ENCODE measurements at regions not wholly inside any gene's neighbourhood (a gene's known extent, or its start where the extent isn't known, plus 50 kb on each side); places are given as distances from the start of the nearest gene placed in this dataset.
A peak's percentile ranks its signal among the peaks of the same experiment; 100 is the strongest.
"Not testable (repeated sequence)": the region's sequence is repeated elsewhere in the genome, so short reads cannot be mapped to it uniquely, and the experiment has no call there.

DNA sequence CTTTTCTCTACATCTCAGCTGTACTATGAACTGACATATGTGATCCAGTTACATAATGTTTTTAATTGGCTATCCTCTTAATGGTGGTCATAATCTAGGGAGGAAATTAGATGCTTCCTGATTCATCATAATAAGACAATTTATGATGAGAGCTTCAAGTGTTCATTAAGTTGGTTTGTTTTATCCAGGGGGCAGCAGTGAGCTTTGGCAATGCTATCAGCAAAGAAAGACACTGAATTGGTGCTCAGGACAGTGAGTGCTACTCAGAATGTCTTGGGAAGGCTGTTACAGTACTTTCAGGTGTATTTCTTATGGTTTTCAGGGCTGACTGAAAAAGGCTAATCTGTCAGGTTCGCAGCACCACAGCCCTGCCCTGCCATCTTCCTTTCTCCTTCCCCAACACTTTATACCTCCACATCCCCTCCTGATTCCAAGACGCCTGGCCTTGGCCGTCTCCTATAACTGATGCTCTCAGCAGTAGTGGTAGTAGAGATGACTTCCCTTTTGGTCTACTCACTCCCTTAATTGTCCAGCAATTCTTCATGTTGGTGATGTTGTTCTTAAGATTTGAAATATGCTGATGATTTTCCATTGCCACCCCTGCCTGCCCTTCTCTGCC is 67.0 kb upstream of the TNFAIP3 start:
- no peak for TF ChIP-seq GATA1 (IDR thresholded peaks at IDR 0.05; ENCODE audit: low read depth, low read length)
- TF ChIP-seq POLR2A (IDR thresholded peaks at IDR 0.05; ENCODE audit: low read length), result no peak
- DNase-seq, result peak; percentile 74 to 86

GRCh38 chr6:137800762-137801161 is 66.3 kb upstream of the TNFAIP3 start:
- TF ChIP-seq POLR2A (IDR thresholded peaks at IDR 0.05; ENCODE audit: low read length), result no peak
- TF ChIP-seq GATA1 (IDR thresholded peaks at IDR 0.05; ENCODE audit: low read depth, low read length), result no peak
- DNase-seq, result no peak

DNA sequence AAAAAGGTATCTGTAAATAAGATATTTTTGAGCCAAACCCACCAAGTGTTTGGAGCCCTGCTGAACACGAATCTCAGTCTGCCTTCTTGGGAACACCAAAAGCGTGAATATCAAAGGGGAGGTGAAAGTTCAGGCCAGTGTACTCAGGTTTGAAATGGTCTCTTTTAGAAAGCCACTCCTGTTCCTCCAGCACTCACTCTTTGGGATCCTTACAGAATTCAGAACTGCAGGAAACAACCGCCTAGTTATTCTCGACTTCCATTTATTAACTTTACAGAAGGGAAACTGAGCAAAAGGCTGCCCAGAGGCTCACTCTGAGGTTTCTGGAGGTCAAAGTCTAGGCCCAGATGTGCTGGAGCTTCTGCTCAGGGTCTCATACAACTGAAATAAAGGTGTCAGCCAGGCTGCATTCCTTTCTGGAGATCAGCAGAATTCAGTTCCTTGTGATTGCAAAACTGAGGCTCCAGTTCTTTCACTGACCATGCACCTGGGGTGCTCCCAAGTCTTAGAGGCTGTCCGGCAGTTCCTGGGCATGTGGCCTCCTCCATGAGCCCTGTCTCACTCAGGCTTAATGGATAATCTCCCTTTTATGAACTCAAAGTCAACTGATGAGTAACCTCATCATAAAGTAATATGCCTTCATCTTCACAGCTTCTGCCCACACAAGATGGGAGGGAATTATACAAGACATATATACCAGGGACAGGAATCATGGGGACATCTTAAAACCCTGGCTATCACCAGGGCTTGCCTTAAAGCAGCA is 65.5 kb upstream of the TNFAIP3 start:
- TF ChIP-seq GATA1 (IDR thresholded peaks at IDR 0.05; ENCODE audit: low read depth, low read length) (no peak), POLR2A (IDR thresholded peaks at IDR 0.05; ENCODE audit: low read length) (no peak)
- no peak for DNase-seq

DNA sequence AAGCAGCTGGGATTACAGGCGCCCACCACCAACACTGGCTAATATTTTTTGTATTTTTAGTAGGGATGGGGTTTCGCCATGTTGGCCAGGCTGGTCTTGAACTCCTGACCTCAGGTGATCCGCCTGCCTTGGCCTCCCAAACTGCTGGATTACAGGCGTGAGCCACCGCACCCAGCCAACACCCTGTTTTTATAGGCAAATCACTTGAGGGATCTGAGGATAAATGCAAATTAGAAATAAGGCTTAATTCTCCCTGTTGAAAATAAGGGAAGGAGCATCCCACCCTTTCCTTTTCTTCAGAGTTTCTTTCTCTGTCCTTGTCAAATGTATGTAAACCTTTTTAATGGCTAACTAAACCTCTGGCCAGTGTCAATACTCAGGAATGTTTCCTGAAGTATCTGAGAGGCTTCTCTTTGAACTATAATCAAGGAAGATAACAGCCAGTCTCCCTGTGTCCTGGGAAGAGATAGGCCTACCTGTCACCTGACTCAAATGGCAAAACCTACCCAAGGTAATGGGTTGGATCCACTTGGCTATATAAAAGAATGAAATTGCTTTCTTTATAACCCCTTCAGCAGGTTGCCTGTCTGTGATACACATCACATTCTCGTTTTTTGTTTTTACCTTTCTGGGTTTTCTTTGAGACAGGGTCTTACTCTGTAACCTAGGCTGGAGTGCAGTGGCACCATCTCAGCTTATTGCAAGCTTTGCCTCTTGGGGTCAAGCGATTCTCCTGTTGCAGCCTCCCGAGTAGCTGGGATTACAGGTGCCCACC is 64.5 kb upstream of the TNFAIP3 start:
- TF ChIP-seq POLR2A (IDR thresholded peaks at IDR 0.05; ENCODE audit: low read length), result no peak
- no peak for TF ChIP-seq GATA1 (IDR thresholded peaks at IDR 0.05; ENCODE audit: low read depth, low read length)
- no peak for DNase-seq

DNA sequence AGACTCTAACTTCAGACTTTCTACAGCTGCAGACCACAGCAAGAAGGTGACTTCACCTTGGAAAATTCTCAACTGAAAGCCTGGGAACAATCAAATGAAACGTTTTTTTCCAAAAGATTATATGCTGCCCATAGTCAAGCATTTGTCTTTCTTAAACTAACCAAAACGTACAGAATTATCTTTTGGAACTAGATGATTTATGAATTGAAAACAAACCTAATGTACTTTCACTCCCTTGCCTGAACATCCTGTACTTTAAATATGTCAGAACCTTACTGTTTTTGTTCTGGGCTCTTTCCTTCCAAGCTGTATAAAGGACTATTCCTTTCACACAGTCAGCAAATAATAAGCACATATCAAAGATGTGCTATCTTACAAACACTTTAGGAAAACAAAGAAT is 62.4 kb upstream of the TNFAIP3 start:
- no peak for TF ChIP-seq GATA1 (IDR thresholded peaks at IDR 0.05; ENCODE audit: low read depth, low read length)
- no peak for TF ChIP-seq POLR2A (IDR thresholded peaks at IDR 0.05; ENCODE audit: low read length)
- no peak for DNase-seq

GRCh38 chr6:137805622-137806021 is 61.4 kb upstream of the TNFAIP3 start:
- DNase-seq, result no peak
- no peak for TF ChIP-seq POLR2A (IDR thresholded peaks at IDR 0.05; ENCODE audit: low read length)

GRCh38 chr6:137806914-137807682 is 60.0 kb upstream of the TNFAIP3 start:
- TF ChIP-seq GATA1 (IDR thresholded peaks at IDR 0.05; ENCODE audit: low read depth, low read length) (no peak), POLR2A (IDR thresholded peaks at IDR 0.05; ENCODE audit: low read length) (no peak)

DNA sequence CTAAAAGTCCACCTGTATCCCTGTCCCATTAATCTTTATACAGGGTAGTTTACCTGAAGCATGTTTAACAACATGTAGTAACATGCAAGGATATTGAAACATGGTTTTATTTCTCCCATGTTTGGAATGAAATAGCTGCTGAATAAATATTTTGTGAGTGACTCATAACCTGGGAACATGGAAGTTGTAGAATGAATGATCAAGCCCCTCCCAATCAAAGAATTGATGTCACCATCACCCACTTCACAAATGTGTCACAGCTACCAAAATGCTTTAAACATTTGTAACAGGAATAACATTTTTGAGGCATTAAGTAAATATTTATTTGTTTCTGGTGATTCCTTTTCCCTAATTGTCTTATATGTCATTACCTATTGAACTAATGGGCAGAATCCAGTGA is 58.9 kb upstream of the TNFAIP3 start:
- TF ChIP-seq GATA1 (IDR thresholded peaks at IDR 0.05; ENCODE audit: low read depth, low read length), result no peak
- TF ChIP-seq POLR2A (IDR thresholded peaks at IDR 0.05; ENCODE audit: low read length), result no peak
- no peak for DNase-seq

More at GRCh38 chr6:137806914-137807682, 60.0 kb upstream of the TNFAIP3 start:
- DNase-seq, result no peak

GRCh38 chr6:137808836-137809315 is 58.2 kb upstream of the TNFAIP3 start:
- DNase-seq, result no peak
- TF ChIP-seq POLR2A (IDR thresholded peaks at IDR 0.05; ENCODE audit: low read length) (no peak), GATA1 (IDR thresholded peaks at IDR 0.05; ENCODE audit: low read depth, low read length) (no peak)

- not testable (repeated sequence) for DNase-seq
Observed at GRCh38 chr6:137809895-137810553, 57.0 kb upstream of the TNFAIP3 start.

GRCh38 chr6:137810554-137811120 is 56.4 kb upstream of the TNFAIP3 start:
- no peak for DNase-seq
- no peak for TF ChIP-seq POLR2A (IDR thresholded peaks at IDR 0.05; ENCODE audit: low read length)
- no peak for TF ChIP-seq GATA1 (IDR thresholded peaks at IDR 0.05; ENCODE audit: low read depth, low read length)

DNA sequence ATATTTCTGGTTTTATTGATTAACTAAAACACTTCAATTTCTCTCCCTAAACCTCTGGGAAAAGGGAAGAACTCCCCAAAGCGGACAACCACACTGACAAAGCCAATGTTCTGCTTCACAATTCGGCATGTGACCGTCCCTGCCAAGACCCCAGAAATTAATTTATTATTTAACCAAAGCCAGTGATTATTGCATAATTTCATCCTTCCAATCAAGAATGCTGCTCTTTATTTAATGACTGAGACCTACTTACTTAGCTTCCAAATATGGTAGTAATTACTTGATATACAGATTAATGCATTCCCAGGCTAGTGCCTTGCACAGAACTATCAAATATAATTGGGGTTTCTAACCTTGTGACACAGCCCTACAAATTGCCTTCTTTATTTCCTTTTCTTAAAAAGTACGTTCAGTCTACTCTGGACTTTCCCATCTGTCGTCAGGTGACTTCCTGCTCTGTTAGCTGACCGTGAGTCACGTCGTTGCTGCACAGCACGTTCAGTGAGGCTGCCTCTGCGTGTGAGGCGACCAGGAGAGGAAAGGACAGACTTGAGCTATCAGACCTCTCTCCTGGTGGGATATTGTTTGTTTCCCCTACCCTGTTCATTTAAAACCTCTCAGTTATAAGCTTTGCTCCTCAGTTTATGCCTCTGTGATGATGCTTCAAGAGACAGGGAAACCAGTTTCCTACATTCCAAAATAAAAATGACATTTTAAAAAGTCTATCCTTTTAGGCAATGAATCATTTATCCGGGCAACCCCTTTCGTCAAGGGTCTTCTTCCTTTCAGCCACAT is 55.7 kb upstream of the TNFAIP3 start:
- TF ChIP-seq POLR2A (IDR thresholded peaks at IDR 0.05; ENCODE audit: low read length) (peak; percentile 36), GATA1 (IDR thresholded peaks at IDR 0.05; ENCODE audit: low read depth, low read length) (no peak)
- peak; percentile 42 to 60 for DNase-seq
